Esophagus squamous epithelium (tissue), 5 donors: ENCODE measurements at regions not wholly inside any gene's neighbourhood (a gene's known extent, or its start where the extent isn't known, plus 50 kb on each side); places are given as distances from the start of the nearest gene placed in this dataset.
A peak's percentile ranks its signal among the peaks of the same experiment; 100 is the strongest.

Experiments
- DNase-seq: peaks from one replicate; lab custom pipeline; 2025; lab: John Stamatoyannopoulos, UW
- H3K27ac ChIP-seq, 4 donors: fragments of 200-600 bp; sonication (generic); one replicate each; pipeline ENCODE4 v1.5.1; 2016 to 2019; ENCODE audit warnings: mild to moderate bottlenecking in 1 of 4
- H3K27me3 ChIP-seq, 4 donors: fragments of 200-600 bp; sonication (generic); 1 replicate in 3 of 4; 2 replicates in 1 of 4; pipeline versions ENCODE4 v1.5.1 to v1.6.0; 2017 to 2021; ENCODE audit warnings: antibody characterized with exemption in 1 of 4
- H3K36me3 ChIP-seq, 3 donors: fragments of 200-600 bp; sonication (generic); one replicate each; pipeline ENCODE4 v1.5.1; 2016 to 2019
- H3K4me1 ChIP-seq, 3 donors: fragments of 200-600 bp; sonication (generic); one replicate each; pipeline ENCODE4 v1.5.1; 2017 to 2019
- H3K4me3 ChIP-seq, 4 donors: fragments of 200-600 bp; sonication (generic); 1 replicate in 3 of 4; 2 replicates in 1 of 4; pipeline ENCODE4 v1.5.1; 2016 to 2019; ENCODE audit warnings: mild to moderate bottlenecking in 2 of 4, moderate library complexity in 1 of 4
- H3K9me3 ChIP-seq, 3 donors: fragments of 200-600 bp; sonication (generic); one replicate each; pipeline ENCODE4 v1.5.1; 2016 to 2019
- POLR2A ChIP-seq, 4 donors: fragments of 450-650 bp; IDR thresholded peaks; one replicate each; pipeline ENCODE4 v1.6.1; 2017; ENCODE audit warnings: antibody characterized with exemption in 4 of 4, mild to moderate bottlenecking in 4 of 4, moderate library complexity in 3 of 4
- WGBS, 2 donors: methylation state at CpG; one replicate each; pipeline ENCODE4 v1.1.5; 2018; 5-methylcytosine and 5-hydroxymethylcytosine counted together
- intact Hi-C: fragments of 100-400 bp; cut with DNase I; formaldehyde crosslinking; loops from one replicate; pipeline ENCODE4 v1.15.0; 2022
- TF ChIP-seq, protein P1 (sequence below), 6 experiments: fragments of 450-650 bp in 4 of 6; fragments of 200-600 bp in 2 of 6; sonication (generic) in 2 of 6; IDR thresholded peaks; one replicate each; pipeline ENCODE4 v1.5.1; 2016 to 2019; ENCODE audit warnings: antibody characterized with exemption in 6 of 6, mild to moderate bottlenecking in 4 of 6, moderate library complexity in 4 of 6
- donor health status: DM: yes; HTN: yes; CAD: no.

DNA sequence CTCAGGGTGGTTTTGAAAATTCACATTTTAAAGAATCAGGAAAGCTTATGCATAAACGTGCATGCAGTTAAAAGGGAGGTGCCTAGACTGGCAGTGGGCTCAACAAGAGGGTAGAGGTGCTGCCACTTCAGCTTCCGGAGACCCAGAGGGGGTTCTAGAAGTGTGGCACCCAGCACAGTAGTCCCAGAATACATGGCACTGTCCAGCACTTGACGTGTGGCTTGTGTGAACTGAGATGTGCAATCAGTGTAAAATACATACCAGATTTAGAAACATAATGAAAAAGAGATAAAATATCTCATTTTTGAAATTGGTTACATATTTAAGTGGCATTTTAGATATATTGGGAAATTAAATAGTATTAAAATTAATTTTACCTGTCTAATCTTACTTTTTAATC, 89.3 kb downstream of the RIN2 start:
- Histone ChIP-seq H3K4me1 (peaks cover 7 to 23% (median 9%) of the 10 kb centered on the region in 3 donors), H3K36me3 (no peaks in the 10 kb centered on the region), H3K4me3 (no peak overlapping the region), H3K9me3 (no peaks in the 10 kb centered on the region), H3K27ac (no peak overlapping the region), H3K27me3 (no peaks in the 10 kb centered on the region)
- WGBS, 2 donors, result 83 to 92% methylated on average over 3 of the region's 3 CpGs
- intact Hi-C loops, result no loop called here
- DNase-seq, result no peak
- TF ChIP-seq, protein P1, sequence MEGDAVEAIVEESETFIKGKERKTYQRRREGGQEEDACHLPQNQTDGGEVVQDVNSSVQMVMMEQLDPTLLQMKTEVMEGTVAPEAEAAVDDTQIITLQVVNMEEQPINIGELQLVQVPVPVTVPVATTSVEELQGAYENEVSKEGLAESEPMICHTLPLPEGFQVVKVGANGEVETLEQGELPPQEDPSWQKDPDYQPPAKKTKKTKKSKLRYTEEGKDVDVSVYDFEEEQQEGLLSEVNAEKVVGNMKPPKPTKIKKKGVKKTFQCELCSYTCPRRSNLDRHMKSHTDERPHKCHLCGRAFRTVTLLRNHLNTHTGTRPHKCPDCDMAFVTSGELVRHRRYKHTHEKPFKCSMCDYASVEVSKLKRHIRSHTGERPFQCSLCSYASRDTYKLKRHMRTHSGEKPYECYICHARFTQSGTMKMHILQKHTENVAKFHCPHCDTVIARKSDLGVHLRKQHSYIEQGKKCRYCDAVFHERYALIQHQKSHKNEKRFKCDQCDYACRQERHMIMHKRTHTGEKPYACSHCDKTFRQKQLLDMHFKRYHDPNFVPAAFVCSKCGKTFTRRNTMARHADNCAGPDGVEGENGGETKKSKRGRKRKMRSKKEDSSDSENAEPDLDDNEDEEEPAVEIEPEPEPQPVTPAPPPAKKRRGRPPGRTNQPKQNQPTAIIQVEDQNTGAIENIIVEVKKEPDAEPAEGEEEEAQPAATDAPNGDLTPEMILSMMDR (IDR thresholded peaks at IDR 0.05), result no peak
- TF ChIP-seq POLR2A (IDR thresholded peaks at IDR 0.05), result no peak

DNA sequence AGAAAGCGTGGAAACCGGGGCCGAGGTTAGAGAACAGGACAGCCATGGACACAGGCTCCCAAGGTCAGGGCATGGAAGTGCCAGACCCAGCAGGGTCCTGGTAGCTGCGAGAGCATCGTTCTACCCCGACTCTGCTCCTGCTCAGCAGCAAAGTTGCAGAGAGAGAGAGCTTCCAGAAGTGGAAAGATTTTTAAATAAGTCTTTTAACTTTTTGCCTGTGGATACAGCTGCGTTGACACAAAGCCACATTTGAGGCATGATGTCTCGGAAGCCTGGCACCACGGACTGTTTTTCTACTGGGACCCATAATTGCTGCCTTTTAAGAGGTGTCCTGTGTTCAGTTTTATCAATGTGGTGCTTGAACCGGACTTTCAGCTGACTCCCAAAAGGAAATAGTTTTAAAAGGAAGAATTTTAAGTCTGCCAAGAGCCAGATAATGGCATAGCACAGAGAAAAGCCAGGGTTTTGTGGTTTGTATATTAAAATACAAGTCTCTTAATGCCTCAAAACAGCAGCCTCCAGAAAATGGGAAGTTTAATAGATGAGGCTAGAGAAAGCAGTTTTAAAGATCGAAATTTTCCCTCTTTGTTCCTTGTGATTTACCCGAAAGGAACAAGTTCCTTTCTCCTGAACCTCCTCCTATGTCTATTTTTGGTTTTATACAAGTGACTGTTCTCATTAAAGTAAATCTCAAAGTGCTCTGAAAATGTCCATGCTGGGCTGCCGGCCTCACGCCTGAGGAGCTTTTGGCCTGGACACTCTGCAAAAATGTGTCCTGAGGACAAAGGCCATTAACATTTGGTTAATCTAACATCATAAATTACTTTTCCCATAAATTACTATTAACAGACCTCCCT, 91.5 kb downstream of the RIN2 start:
- H3K9me3 ChIP-seq, result no peaks in the 10 kb centered on the region
- H3K27me3 ChIP-seq, result no peaks in the 10 kb centered on the region
- DNase-seq, result no peak
- H3K27ac ChIP-seq, result peak overlapping the region in 3 of 4 donors; percentile 65 to 80 (median 73)
- no peak for TF ChIP-seq POLR2A (IDR thresholded peaks at IDR 0.05)
- TF ChIP-seq, protein P1 (IDR thresholded peaks at IDR 0.05), result no peak
- H3K4me3 ChIP-seq, result peak overlapping the region in 1 of 4 donors; percentile 15
- H3K36me3 ChIP-seq, result no peaks in the 10 kb centered on the region
- H3K4me1 ChIP-seq, result peaks cover 7 to 23% (median 9%) of the 10 kb centered on the region in 3 donors
- intact Hi-C loops, result no loop called here
- 53 to 55% methylated on average over 13 to 14 of the region's 14 CpGs for WGBS, 2 donors

DNA sequence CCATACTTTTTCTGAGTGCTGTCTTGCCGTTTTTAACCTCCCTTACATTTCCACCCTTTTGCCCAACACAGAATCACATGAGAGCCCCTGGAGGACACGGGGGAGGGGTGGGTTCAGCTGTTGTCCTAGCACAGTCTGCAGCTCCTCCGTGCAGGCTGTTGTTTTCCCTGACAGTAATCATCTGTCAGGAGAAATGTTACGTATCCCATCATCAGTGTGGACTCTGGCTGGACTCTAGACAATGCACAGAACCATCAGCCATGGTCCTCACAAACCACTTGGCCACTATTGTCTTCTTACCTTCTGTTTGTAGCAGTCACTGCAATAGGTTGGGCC, 92.1 kb downstream of the RIN2 start:
- TF ChIP-seq POLR2A (IDR thresholded peaks at IDR 0.05), result no peak
- TF ChIP-seq, protein P1 (IDR thresholded peaks at IDR 0.05), result no peak
- no peaks in the 10 kb centered on the region for H3K9me3 ChIP-seq
- peaks cover 7 to 23% (median 9%) of the 10 kb centered on the region in 3 donors for H3K4me1 ChIP-seq
- no peak for DNase-seq
- no peak overlapping the region for H3K4me3 ChIP-seq
- peak overlapping the region in 3 of 4 donors; percentile 65 to 80 (median 73) for H3K27ac ChIP-seq
- H3K36me3 ChIP-seq, result no peaks in the 10 kb centered on the region
- intact Hi-C loops, result no loop called here
- no peaks in the 10 kb centered on the region for H3K27me3 ChIP-seq
- 39 to 74% methylated on average over 4 of the region's 4 CpGs for WGBS, 2 donors

DNA sequence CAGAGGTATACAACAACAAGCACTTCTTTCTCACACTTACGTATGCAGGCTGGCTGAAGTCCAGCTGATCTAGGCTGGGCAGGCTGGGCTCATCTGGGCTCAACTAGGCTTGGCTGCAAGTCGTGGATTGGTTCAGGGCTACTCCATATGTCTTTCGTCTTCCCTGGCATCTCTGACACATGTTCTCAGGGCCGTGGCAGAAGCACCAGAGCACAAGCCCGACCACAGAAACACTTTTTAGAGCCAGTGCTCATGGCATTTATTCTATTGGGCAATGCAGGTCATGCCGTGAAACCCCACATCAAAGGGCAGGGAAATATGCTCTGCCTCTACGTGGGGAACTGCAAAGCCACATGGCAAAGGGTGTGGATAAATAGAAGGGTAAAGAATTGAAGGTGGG, 93.8 kb downstream of the RIN2 start:
- intact Hi-C loops, result no loop called here
- no peaks in the 10 kb centered on the region for H3K9me3 ChIP-seq
- peaks cover 7 to 23% (median 9%) of the 10 kb centered on the region in 3 donors for H3K4me1 ChIP-seq
- no peak for TF ChIP-seq POLR2A (IDR thresholded peaks at IDR 0.05)
- TF ChIP-seq, protein P1 (IDR thresholded peaks at IDR 0.05), result no peak
- no peaks in the 10 kb centered on the region for H3K36me3 ChIP-seq
- H3K27ac ChIP-seq, result no peak overlapping the region
- DNase-seq, result no peak
- H3K4me3 ChIP-seq, result no peak overlapping the region
- H3K27me3 ChIP-seq, result no peaks in the 10 kb centered on the region
- WGBS, 2 donors, result 58 to 71% methylated on average over 6 to 7 of the region's 7 CpGs

DNA sequence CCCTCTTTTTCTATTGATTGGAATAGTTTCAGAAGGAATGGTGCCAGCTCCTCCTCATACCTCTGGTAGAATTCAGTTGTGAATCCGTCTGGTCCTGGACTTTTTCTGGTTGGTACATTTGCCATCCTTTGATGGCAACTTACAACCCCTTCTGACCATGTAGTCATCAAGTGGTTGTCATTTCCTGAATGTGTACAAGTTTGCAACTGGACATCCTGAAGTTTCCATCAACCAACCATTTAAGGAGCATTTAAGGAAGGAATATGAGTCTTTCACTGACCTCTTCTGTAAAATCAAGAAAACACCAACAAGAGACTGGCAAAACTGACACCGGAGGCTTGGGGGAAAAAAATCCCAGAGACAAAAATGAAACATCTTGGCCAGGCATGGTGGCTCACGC, 97.4 kb downstream of the RIN2 start:
- H3K4me3 ChIP-seq, result no peak overlapping the region
- no peaks in the 10 kb centered on the region for H3K9me3 ChIP-seq
- H3K27me3 ChIP-seq, result no peaks in the 10 kb centered on the region
- H3K4me1 ChIP-seq, result peaks cover under 1 to 4% (median 2%) of the 10 kb centered on the region in 3 donors
- intact Hi-C loops, result no loop called here
- H3K27ac ChIP-seq, result no peak overlapping the region
- H3K36me3 ChIP-seq, result no peaks in the 10 kb centered on the region
- WGBS, 2 donors, result 86 to 93% methylated on average over 3 of the region's 3 CpGs
- no peak for DNase-seq
- TF ChIP-seq, protein P1 (IDR thresholded peaks at IDR 0.05), result no peak
- TF ChIP-seq POLR2A (IDR thresholded peaks at IDR 0.05), result no peak
